NCI-H1092 (cell line): ENCODE measurements at regions not wholly inside any gene's neighbourhood (a gene's known extent, or its start where the extent isn't known, plus 50 kb on each side); places are given as distances from the start of the nearest gene placed in this dataset.

ENCODE experiments used
- DNase-seq: peaks from one replicate; lab custom pipeline; 2025; lab: John Stamatoyannopoulos, UW

DNA sequence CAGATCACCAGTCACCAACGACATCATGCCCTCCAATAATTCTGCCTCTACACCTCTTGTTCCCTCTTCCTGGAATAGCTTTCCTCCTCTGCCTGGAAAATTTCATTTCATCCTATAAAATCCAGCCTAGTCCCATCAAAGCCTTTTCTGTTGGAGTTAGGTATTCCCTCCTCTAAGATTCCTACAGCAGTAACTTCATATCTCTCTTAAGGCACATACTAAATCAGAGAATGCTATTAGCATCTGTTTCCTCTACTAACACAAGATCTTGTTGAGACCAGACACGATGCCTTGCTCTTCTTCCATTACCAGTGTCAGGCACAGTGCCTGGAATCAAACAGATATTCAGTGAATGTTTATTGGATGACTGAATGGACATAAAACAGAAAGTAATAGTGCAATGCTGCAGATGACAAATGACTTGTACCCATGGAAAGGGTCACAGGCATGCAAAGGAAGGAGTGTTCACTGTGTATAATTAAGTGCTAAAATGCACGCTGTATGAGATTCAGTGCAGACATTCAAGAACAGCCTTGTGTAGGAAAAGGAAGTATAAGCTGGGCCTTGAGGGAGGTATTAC, 342.0 kb upstream of the ACVR2A start:
- no peak for DNase-seq

- DNase-seq: no peak
These were observed 342.9 kb upstream of the ACVR2A start for GRCh38 chr2:147501968-147502367.

GRCh38 chr2:147500819-147501395, 343.9 kb upstream of the ACVR2A start:
- DNase-seq: no peak

GRCh38 chr2:147500229-147500628, 344.6 kb upstream of the ACVR2A start:
- DNase-seq: no peak

- DNase-seq: no peak
These were observed 345.0 kb upstream of the ACVR2A start for GRCh38 chr2:147499785-147500184.

DNA sequence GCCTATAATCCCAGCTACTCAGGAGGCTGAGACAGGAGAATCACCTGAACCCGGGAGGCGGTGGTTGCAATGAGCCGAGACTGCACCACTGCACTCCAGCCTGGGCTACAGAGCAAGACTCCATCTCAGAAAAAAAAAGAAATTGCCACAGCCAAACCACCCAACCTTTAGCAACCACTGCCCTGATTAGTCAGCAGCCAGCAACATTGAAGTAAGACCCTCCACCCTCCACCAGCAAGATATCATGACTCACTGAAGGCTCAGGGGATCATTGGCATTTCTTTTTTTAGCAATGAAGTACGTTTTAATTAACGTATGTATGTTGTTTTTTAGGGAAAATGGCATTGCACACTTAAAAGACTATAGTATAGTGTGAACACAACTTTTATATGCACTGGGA, 349.1 kb upstream of the ACVR2A start:
- no peak for DNase-seq

- no peak for DNase-seq
These were observed 352.4 kb upstream of the ACVR2A start for GRCh38 chr2:147492471-147492870.

DNA sequence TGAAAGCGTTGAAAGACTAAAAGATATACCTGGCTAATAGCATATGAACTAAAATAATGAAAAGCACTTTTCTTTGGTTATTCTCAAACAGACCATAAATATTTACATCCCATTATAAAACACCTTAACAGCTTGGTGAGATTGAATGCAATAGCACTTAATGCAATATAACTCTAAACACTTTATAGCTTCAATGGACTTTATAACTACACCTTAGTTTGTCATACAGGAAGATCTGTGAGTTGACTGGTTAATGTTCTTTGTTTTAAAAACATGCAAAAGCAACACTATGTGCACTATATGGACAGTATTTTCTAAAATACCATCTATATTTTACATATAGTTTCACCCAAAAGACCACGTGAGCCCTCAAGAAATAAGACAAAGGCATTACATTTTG, 353.3 kb upstream of the ACVR2A start:
- no peak for DNase-seq

GRCh38 chr2:147490401-147491261, 354.2 kb upstream of the ACVR2A start:
- no peak for DNase-seq

- DNase-seq: no peak
These were observed 356.4 kb upstream of the ACVR2A start for GRCh38 chr2:147488472-147488871.

DNA sequence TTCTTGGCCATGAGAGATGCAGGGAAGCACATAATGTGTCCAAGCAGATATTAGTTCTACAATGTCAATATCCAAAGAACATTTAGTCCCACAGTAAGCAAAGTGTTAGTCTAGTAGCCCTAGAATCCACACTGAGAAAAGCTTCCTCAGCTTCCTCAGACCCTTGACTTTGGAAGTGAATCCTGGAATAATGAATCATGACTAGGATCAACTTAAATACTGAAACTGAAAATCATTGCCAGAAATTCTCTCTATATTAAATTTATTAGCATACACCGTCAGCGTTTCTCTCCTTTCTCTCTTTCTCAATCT, 356.9 kb upstream of the ACVR2A start:
- DNase-seq: no peak

GRCh38 chr2:147487286-147487977, 357.4 kb upstream of the ACVR2A start:
- no peak for DNase-seq

GRCh38 chr2:147485210-147485851, 359.5 kb upstream of the ACVR2A start:
- no peak for DNase-seq

DNA sequence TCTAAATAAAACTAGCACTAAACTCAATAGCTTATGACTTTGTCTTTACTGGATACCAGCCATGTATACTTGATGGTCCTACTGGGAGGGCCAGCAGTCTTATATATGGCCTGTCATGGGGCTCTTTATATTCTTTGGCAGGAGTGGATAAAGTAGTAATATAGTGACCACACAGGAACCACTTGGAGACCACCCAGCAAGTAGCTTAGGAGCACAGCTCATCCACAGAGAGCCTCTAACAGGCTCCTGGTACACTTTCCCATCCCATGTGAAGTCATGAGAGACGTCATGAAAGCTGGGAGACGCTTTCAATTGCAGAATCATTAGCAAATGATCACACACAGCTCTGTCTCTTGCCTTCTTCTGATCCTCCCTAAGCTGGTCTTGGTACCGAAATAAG, 360.9 kb upstream of the ACVR2A start:
- no peak for DNase-seq

DNA sequence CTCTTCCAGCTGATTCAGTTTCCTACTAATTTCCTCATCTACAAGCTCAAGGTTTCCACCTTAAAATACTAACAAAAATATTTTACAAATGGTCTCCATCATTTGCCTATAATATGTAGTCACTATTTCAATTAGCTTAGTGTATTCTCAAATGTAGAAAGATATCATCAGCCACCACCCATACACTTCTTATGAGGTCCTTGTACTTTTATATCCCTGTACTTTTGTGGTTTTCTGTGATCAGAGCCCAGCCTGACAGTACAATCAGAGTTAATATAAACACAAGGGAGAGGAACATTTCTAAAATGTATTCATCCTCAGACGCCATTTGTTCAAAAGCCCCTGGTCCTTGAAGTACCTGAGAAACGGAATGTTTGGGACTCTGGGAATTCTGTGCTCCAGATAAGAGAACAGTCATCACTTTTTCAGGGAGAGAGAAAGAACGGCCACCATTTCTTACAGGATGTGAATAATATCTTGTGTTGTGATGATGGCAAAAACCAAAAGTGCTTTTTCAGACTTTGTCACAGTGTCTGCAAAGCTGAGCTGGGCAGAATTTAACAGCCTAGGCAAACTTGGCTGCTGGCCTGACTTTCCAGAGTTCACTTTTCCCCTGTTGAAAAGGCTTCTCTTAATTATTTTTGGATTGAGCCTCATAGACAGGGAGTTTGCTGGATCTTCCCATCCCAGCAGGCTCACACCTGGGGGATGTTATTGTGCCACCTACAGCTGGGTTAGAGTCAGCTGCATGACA, 361.7 kb upstream of the ACVR2A start:
- no peak for DNase-seq

- DNase-seq: no peak
These were observed 362.5 kb upstream of the ACVR2A start for GRCh38 chr2:147482111-147482895.

DNA sequence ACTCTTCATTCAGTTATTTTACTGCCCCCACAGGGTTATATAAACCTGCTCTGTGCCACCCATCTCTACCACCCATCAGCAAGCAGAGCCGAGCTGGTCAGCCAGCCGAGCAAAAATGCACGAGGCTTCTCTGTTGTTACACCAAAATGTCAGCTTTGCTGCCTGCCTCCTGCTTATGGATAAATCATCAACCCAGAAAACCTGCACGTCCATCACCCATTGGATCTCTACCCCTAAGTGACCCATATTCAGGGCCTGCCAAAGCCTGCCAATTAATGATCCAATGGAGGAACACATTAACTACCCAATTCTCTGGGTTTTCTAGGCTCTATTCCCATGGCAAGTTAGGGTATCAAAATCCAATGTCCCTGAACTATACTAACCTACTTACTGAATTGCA, 365.5 kb upstream of the ACVR2A start:
- no peak for DNase-seq

DNA sequence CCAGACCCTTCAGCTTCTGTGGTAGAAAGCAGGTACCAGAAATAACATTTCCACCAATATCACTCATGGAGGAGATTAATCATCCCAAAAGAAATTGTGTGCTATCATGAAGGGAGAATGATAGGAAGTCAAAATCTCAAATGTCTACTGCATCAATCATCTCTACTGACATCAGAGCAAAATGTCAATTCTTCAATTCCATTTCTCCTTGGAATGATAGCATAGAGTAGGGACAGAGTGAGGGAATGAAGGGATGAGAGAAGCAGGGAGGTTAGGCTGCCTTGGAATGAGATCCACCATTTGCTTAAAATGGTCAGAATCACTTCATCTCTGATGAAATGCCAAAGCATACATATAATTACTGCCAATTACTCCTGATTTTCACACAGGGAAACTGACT, 371.8 kb upstream of the ACVR2A start:
- no peak for DNase-seq

GRCh38 chr2:147471126-147471525, 373.7 kb upstream of the ACVR2A start:
- no peak for DNase-seq

DNA sequence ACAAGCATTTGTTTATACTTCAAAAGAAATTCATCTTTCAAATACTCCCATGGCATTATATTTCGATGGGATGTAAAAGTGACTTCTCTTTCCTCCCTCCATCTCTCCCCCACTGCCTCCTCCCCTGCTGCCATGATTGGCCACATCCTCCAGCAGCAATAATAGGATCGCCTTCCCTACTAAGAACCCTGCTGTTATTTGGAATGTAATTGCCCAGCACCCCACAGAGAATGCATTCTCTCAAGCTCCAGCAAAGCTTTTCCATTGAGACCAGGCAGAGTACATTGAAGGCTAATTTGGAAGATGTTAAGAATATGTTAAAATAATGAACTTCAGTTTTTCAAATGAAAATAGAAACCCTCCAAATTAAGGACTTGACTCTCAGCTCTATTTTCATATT, 375.4 kb upstream of the ACVR2A start:
- no peak for DNase-seq

- DNase-seq: no peak
These were observed 375.9 kb upstream of the ACVR2A start for GRCh38 chr2:147468963-147469362.
